ENCODE measurements at regions not wholly inside any gene's neighbourhood (a gene's known extent, or its start where the extent isn't known, plus 50 kb on each side); places are given as distances from the start of the nearest gene placed in this dataset.

- no peaks in the 10 kb centered on the region for H3K9me3 ChIP-seq (ENCODE audit: control insufficient read depth in 1 of 2, low read length in 2 of 2)
- Mint-ChIP-seq H3K27me3 (no peaks in the 10 kb centered on the region), H3K4me1 (no peaks in the 10 kb centered on the region)
Observed at GRCh38 chr5:90112033-90112692, 297.4 kb downstream of the CETN3 start.

GRCh38 chr5:90111364-90112032 lies 298.1 kb downstream of the CETN3 start:
- DNase-seq: no peak

More at GRCh38 chr5:90112033-90112692, 297.4 kb downstream of the CETN3 start:
- POLR2A ChIA-PET (ENCODE audit: partially characterized antibody): no interaction called here
- no peak overlapping the region for H3K4me3 Mint-ChIP-seq
- CTCF ChIA-PET (ENCODE audit: partially characterized antibody): no interaction called here
- peaks cover 0 to 4% (median 0%) of the 10 kb centered on the region in 8 donors for H3K9me3 Mint-ChIP-seq
- Histone ChIP-seq H3K27ac (ENCODE audit: low read depth, low read length) (no peak overlapping the region), H3K36me3 (ENCODE audit: insufficient read depth, low read length) (no peaks in the 10 kb centered on the region), H3K4me1 (ENCODE audit: insufficient read depth, low read length) (no peaks in the 10 kb centered on the region), H3K27me3 (ENCODE audit: insufficient read depth, low read length) (no peaks in the 10 kb centered on the region), H3K4me3 (ENCODE audit: low read length in 2 of 2) (no peak overlapping the region)
- no peaks in the 10 kb centered on the region for H3K36me3 Mint-ChIP-seq
- no peak for DNase-seq
- intact Hi-C loops (cut with micrococcal nuclease): no loop called here
- no peak overlapping the region for H3K27ac Mint-ChIP-seq

GRCh38 chr5:90109285-90109684 lies 300.3 kb downstream of the CETN3 start:
- CTCF ChIA-PET (ENCODE audit: partially characterized antibody): no interaction called here
- H3K36me3 Mint-ChIP-seq: no peaks in the 10 kb centered on the region
- no peak overlapping the region for H3K27ac ChIP-seq (ENCODE audit: low read depth, low read length)

More at GRCh38 chr5:90111364-90112032, 298.1 kb downstream of the CETN3 start:
- Mint-ChIP-seq H3K4me3 (no peak overlapping the region), H3K27ac (no peak overlapping the region), H3K9me3 (peaks cover 0 to 4% (median 0%) of the 10 kb centered on the region in 8 donors), H3K36me3 (no peaks in the 10 kb centered on the region), H3K4me1 (no peaks in the 10 kb centered on the region), H3K27me3 (no peaks in the 10 kb centered on the region)
- intact Hi-C loops (cut with micrococcal nuclease): no loop called here
- no peak overlapping the region for H3K4me3 ChIP-seq (ENCODE audit: low read length in 2 of 2)
- ChIA-PET POLR2A (ENCODE audit: partially characterized antibody) (no interaction called here), CTCF (ENCODE audit: partially characterized antibody) (no interaction called here)
- no peaks in the 10 kb centered on the region for H3K36me3 ChIP-seq (ENCODE audit: insufficient read depth, low read length)
- no peaks in the 10 kb centered on the region for H3K27me3 ChIP-seq (ENCODE audit: insufficient read depth, low read length)
- no peaks in the 10 kb centered on the region for H3K4me1 ChIP-seq (ENCODE audit: insufficient read depth, low read length)
- no peak overlapping the region for H3K27ac ChIP-seq (ENCODE audit: low read depth, low read length)
- H3K9me3 ChIP-seq (ENCODE audit: control insufficient read depth in 1 of 2, low read length in 2 of 2): no peaks in the 10 kb centered on the region

GRCh38 chr5:90099099-90099498 lies 310.5 kb downstream of the CETN3 start:
- no peak for DNase-seq
- Mint-ChIP-seq H3K4me1 (no peaks in the 10 kb centered on the region), H3K36me3 (no peaks in the 10 kb centered on the region), H3K9me3 (peaks cover 0 to 7% (median 3%) of the 10 kb centered on the region in 8 donors), H3K4me3 (no peak overlapping the region), H3K27ac (no peak overlapping the region), H3K27me3 (no peaks in the 10 kb centered on the region)
- H3K9me3 ChIP-seq (ENCODE audit: control insufficient read depth in 1 of 2, low read length in 2 of 2): no peaks in the 10 kb centered on the region
- no peaks in the 10 kb centered on the region for H3K4me1 ChIP-seq (ENCODE audit: insufficient read depth, low read length)
- H3K27me3 ChIP-seq (ENCODE audit: insufficient read depth, low read length): no peaks in the 10 kb centered on the region
- H3K36me3 ChIP-seq (ENCODE audit: insufficient read depth, low read length): no peaks in the 10 kb centered on the region
- no peak overlapping the region for H3K27ac ChIP-seq (ENCODE audit: low read depth, low read length)
- ChIA-PET CTCF (ENCODE audit: partially characterized antibody) (no interaction called here), POLR2A (ENCODE audit: partially characterized antibody) (interaction anchor here (0.7 kb wide), 1 partner anchor 126 kb away, joined by 3 read pairs; no protein-coding TSS in a partner anchor)
- intact Hi-C loops (cut with micrococcal nuclease): no loop called here
- H3K4me3 ChIP-seq (ENCODE audit: low read length in 2 of 2): no peak overlapping the region

More at GRCh38 chr5:90109285-90109684, 300.3 kb downstream of the CETN3 start:
- Histone ChIP-seq H3K36me3 (ENCODE audit: insufficient read depth, low read length) (no peaks in the 10 kb centered on the region), H3K9me3 (ENCODE audit: control insufficient read depth in 1 of 2, low read length in 2 of 2) (no peaks in the 10 kb centered on the region), H3K27me3 (ENCODE audit: insufficient read depth, low read length) (no peaks in the 10 kb centered on the region), H3K4me1 (ENCODE audit: insufficient read depth, low read length) (no peaks in the 10 kb centered on the region), H3K4me3 (ENCODE audit: low read length in 2 of 2) (no peak overlapping the region)
- Mint-ChIP-seq H3K27me3 (no peaks in the 10 kb centered on the region), H3K4me3 (no peak overlapping the region), H3K27ac (no peak overlapping the region), H3K9me3 (peaks cover 0 to 13% (median 3%) of the 10 kb centered on the region in 8 donors), H3K4me1 (no peaks in the 10 kb centered on the region)
- intact Hi-C loops (cut with micrococcal nuclease): no loop called here
- no peak for DNase-seq
- POLR2A ChIA-PET (ENCODE audit: partially characterized antibody): no interaction called here

GRCh38 chr5:90097082-90097477 lies 312.5 kb downstream of the CETN3 start:
- no peak for DNase-seq
- no peak overlapping the region for H3K4me3 Mint-ChIP-seq
- H3K36me3 ChIP-seq (ENCODE audit: insufficient read depth, low read length): no peaks in the 10 kb centered on the region
- H3K27me3 Mint-ChIP-seq: no peaks in the 10 kb centered on the region
- intact Hi-C loops (cut with micrococcal nuclease): no loop called here
- H3K9me3 Mint-ChIP-seq: peaks cover 0 to 7% (median under 1%) of the 10 kb centered on the region in 8 donors
- no peak overlapping the region for H3K27ac ChIP-seq (ENCODE audit: low read depth, low read length)
- H3K9me3 ChIP-seq (ENCODE audit: control insufficient read depth in 1 of 2, low read length in 2 of 2): no peaks in the 10 kb centered on the region
- H3K27me3 ChIP-seq (ENCODE audit: insufficient read depth, low read length): no peaks in the 10 kb centered on the region
- CTCF ChIA-PET (ENCODE audit: partially characterized antibody): no interaction called here
- H3K27ac Mint-ChIP-seq: no peak overlapping the region
- no peaks in the 10 kb centered on the region for H3K4me1 ChIP-seq (ENCODE audit: insufficient read depth, low read length)
- POLR2A ChIA-PET (ENCODE audit: partially characterized antibody): no interaction called here
- no peaks in the 10 kb centered on the region for H3K36me3 Mint-ChIP-seq
- no peaks in the 10 kb centered on the region for H3K4me1 Mint-ChIP-seq
- H3K4me3 ChIP-seq (ENCODE audit: low read length in 2 of 2): no peak overlapping the region

GRCh38 chr5:90096415-90097081 lies 313.0 kb downstream of the CETN3 start:
- Mint-ChIP-seq H3K9me3 (peaks cover 0 to 7% (median 0%) of the 10 kb centered on the region in 8 donors), H3K4me1 (no peaks in the 10 kb centered on the region), H3K27ac (no peak overlapping the region), H3K36me3 (no peaks in the 10 kb centered on the region), H3K4me3 (no peak overlapping the region), H3K27me3 (no peaks in the 10 kb centered on the region)
- no peaks in the 10 kb centered on the region for H3K9me3 ChIP-seq (ENCODE audit: control insufficient read depth in 1 of 2, low read length in 2 of 2)
- CTCF ChIA-PET (ENCODE audit: partially characterized antibody): no interaction called here
- POLR2A ChIA-PET (ENCODE audit: partially characterized antibody): no interaction called here
- H3K36me3 ChIP-seq (ENCODE audit: insufficient read depth, low read length): no peaks in the 10 kb centered on the region
- H3K4me3 ChIP-seq (ENCODE audit: low read length in 2 of 2): no peak overlapping the region
- H3K4me1 ChIP-seq (ENCODE audit: insufficient read depth, low read length): no peaks in the 10 kb centered on the region
- H3K27ac ChIP-seq (ENCODE audit: low read depth, low read length): no peak overlapping the region
- intact Hi-C loops (cut with micrococcal nuclease): no loop called here
- DNase-seq: no peak
- no peaks in the 10 kb centered on the region for H3K27me3 ChIP-seq (ENCODE audit: insufficient read depth, low read length)

- Histone ChIP-seq H3K9me3 (ENCODE audit: control insufficient read depth in 1 of 2, low read length in 2 of 2) (no peaks in the 10 kb centered on the region), H3K4me3 (ENCODE audit: low read length in 2 of 2) (no peak overlapping the region), H3K36me3 (ENCODE audit: insufficient read depth, low read length) (no peaks in the 10 kb centered on the region), H3K4me1 (ENCODE audit: insufficient read depth, low read length) (no peaks in the 10 kb centered on the region), H3K27ac (ENCODE audit: low read depth, low read length) (no peak overlapping the region), H3K27me3 (ENCODE audit: insufficient read depth, low read length) (no peaks in the 10 kb centered on the region)
- Mint-ChIP-seq H3K27me3 (no peaks in the 10 kb centered on the region), H3K27ac (no peak overlapping the region), H3K4me3 (no peak overlapping the region), H3K9me3 (peaks cover 0 to 4% (median 0%) of the 10 kb centered on the region in 8 donors), H3K36me3 (no peaks in the 10 kb centered on the region), H3K4me1 (no peaks in the 10 kb centered on the region)
- ChIA-PET CTCF (ENCODE audit: partially characterized antibody) (no interaction called here), POLR2A (ENCODE audit: partially characterized antibody) (no interaction called here)
- intact Hi-C loops (cut with micrococcal nuclease): no loop called here
- DNase-seq: no peak
Observed at GRCh38 chr5:90095292-90096060, 314.1 kb downstream of the CETN3 start.
